ENCODE measurements at regions not wholly inside any gene's neighbourhood (a gene's known extent, or its start where the extent isn't known, plus 50 kb on each side); places are given as distances from the start of the nearest gene placed in this dataset.
"Not testable (repeated sequence)": the region's sequence is repeated elsewhere in the genome, so short reads cannot be mapped to it uniquely, and the experiment has no call there.

DNA sequence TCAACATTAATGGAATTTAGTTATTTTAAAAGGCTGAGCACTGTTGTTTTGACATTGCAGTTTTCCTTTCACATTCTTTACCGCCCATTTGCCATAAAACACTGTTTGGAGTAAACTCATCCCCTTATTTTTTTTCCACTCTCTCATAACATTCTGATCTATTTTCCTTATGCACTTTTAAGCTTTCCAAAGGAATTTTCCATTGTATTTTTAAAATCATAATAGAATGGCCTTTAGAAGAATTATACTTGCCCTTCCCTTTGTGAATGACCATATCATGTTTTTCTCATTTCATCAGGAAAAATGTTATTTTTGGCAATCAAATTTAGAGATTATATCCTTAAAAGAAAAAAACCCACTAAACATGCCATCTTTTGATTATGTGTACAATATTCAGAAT, 1074.2 kb downstream of the STIM2 start:
- H3K9ac ChIP-seq (ENCODE audit: low read depth, low read length), result no peak overlapping the region
- H3K4me1 ChIP-seq (ENCODE audit: insufficient read depth, low read length), result no peaks in the 10 kb centered on the region; the same call in 1 of the 2 replicates
- no peak overlapping the region for H3K27ac ChIP-seq (ENCODE audit: low read length)
- H3K9me3 ChIP-seq (ENCODE audit: insufficient read depth, low read depth, low read length), result no peaks in the 10 kb centered on the region
- no peak overlapping the region for H3K4me3 ChIP-seq (ENCODE audit: low read length)
- H3K27me3 ChIP-seq (ENCODE audit: insufficient read depth, low read length), result no peaks in the 10 kb centered on the region
- no peaks in the 10 kb centered on the region for H3K36me3 ChIP-seq (ENCODE audit: insufficient read depth, low read depth, low read length)

GRCh38 chr4:27946799-27947198, 1086.2 kb downstream of the STIM2 start:
- no peak overlapping the region for H3K27ac ChIP-seq (ENCODE audit: low read length)
- no peaks in the 10 kb centered on the region for H3K36me3 ChIP-seq (ENCODE audit: insufficient read depth, low read depth, low read length)
- H3K4me1 ChIP-seq (ENCODE audit: insufficient read depth, low read length), result no peaks in the 10 kb centered on the region
- no peaks in the 10 kb centered on the region for H3K27me3 ChIP-seq (ENCODE audit: insufficient read depth, low read length)
- no peak overlapping the region for H3K9ac ChIP-seq (ENCODE audit: low read depth, low read length)
- no peak overlapping the region for H3K4me3 ChIP-seq (ENCODE audit: low read length)
- H3K9me3 ChIP-seq (ENCODE audit: insufficient read depth, low read depth, low read length), result no peaks in the 10 kb centered on the region

- Histone ChIP-seq H3K4me3 (ENCODE audit: low read length) (no peak overlapping the region), H3K4me1 (ENCODE audit: insufficient read depth, low read length) (no peaks in the 10 kb centered on the region), H3K9ac (ENCODE audit: low read depth, low read length) (no peak overlapping the region), H3K9me3 (ENCODE audit: insufficient read depth, low read depth, low read length) (no peaks in the 10 kb centered on the region), H3K27ac (ENCODE audit: low read length) (no peak overlapping the region), H3K36me3 (ENCODE audit: insufficient read depth, low read depth, low read length) (no peaks in the 10 kb centered on the region), H3K27me3 (ENCODE audit: insufficient read depth, low read length) (no peaks in the 10 kb centered on the region)
Observed at GRCh38 chr4:27947302-27947701, 1086.7 kb downstream of the STIM2 start.

GRCh38 chr4:27964095-27964494, 1103.5 kb downstream of the STIM2 start:
- Histone ChIP-seq H3K27me3 (ENCODE audit: insufficient read depth, low read length) (no peaks in the 10 kb centered on the region), H3K9me3 (ENCODE audit: insufficient read depth, low read depth, low read length) (no peaks in the 10 kb centered on the region), H3K4me3 (ENCODE audit: low read length) (no peak overlapping the region), H3K4me1 (ENCODE audit: insufficient read depth, low read length) (peaks cover 3% of the 10 kb centered on the region; the same call in 1 of the 2 replicates), H3K27ac (ENCODE audit: low read length) (no peak overlapping the region), H3K9ac (ENCODE audit: low read depth, low read length) (no peak overlapping the region), H3K36me3 (ENCODE audit: insufficient read depth, low read depth, low read length) (no peaks in the 10 kb centered on the region)

- H3K9ac ChIP-seq (ENCODE audit: low read depth, low read length), result no peak overlapping the region
- H3K4me1 ChIP-seq (ENCODE audit: insufficient read depth, low read length), result peaks cover 10% of the 10 kb centered on the region; the same call in 1 of the 2 replicates
- no peak overlapping the region for H3K27ac ChIP-seq (ENCODE audit: low read length)
- no peaks in the 10 kb centered on the region for H3K36me3 ChIP-seq (ENCODE audit: insufficient read depth, low read depth, low read length)
- H3K4me3 ChIP-seq (ENCODE audit: low read length), result no peak overlapping the region
- no peaks in the 10 kb centered on the region for H3K9me3 ChIP-seq (ENCODE audit: insufficient read depth, low read depth, low read length)
- no peaks in the 10 kb centered on the region for H3K27me3 ChIP-seq (ENCODE audit: insufficient read depth, low read length)
Observed at GRCh38 chr4:27966664-27967063, 1106.0 kb downstream of the STIM2 start.

- Histone ChIP-seq H3K4me1 (ENCODE audit: insufficient read depth, low read length) (peaks cover 10% of the 10 kb centered on the region; the same call in 1 of the 2 replicates), H3K36me3 (ENCODE audit: insufficient read depth, low read depth, low read length) (no peaks in the 10 kb centered on the region)
Observed at GRCh38 chr4:27973056-27973455, 1112.4 kb downstream of the STIM2 start.

DNA sequence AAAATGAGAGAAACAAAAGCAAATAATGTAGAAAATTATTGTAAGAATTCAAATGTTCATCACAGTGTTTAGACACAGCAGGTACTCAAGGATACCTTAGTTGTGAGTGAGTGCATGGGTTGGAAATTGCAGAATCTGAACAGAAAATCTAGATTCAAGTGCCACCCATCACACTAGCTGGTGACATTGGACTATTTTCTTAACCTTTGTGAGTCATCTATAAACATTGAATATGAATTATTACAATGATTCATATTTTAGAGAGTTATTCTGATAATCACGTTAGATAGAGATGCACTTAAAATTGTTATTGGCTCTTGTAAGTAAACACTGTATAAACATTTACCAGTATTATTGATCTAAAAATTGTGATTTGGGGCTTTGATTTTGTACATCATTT, 1113.1 kb downstream of the STIM2 start:
- Histone ChIP-seq H3K4me3 (ENCODE audit: low read length) (no peak overlapping the region), H3K9ac (ENCODE audit: low read depth, low read length) (no peak overlapping the region), H3K27ac (ENCODE audit: low read length) (no peak overlapping the region), H3K4me1 (ENCODE audit: insufficient read depth, low read length) (peaks cover 10% of the 10 kb centered on the region; the same call in 1 of the 2 replicates), H3K9me3 (ENCODE audit: insufficient read depth, low read depth, low read length) (no peaks in the 10 kb centered on the region), H3K27me3 (ENCODE audit: insufficient read depth, low read length) (no peaks in the 10 kb centered on the region), H3K36me3 (ENCODE audit: insufficient read depth, low read depth, low read length) (no peaks in the 10 kb centered on the region)

More at GRCh38 chr4:27973056-27973455, 1112.4 kb downstream of the STIM2 start:
- Histone ChIP-seq H3K9me3 (ENCODE audit: insufficient read depth, low read depth, low read length) (no peaks in the 10 kb centered on the region), H3K9ac (ENCODE audit: low read depth, low read length) (no peak overlapping the region), H3K27ac (ENCODE audit: low read length) (no peak overlapping the region), H3K27me3 (ENCODE audit: insufficient read depth, low read length) (no peaks in the 10 kb centered on the region), H3K4me3 (ENCODE audit: low read length) (no peak overlapping the region)

GRCh38 chr4:27974339-27974738, 1113.7 kb downstream of the STIM2 start:
- Histone ChIP-seq H3K4me1 (ENCODE audit: insufficient read depth, low read length) (peaks cover 4% of the 10 kb centered on the region; the same call in 1 of the 2 replicates), H3K27me3 (ENCODE audit: insufficient read depth, low read length) (no peaks in the 10 kb centered on the region), H3K9ac (ENCODE audit: low read depth, low read length) (no peak overlapping the region), H3K4me3 (ENCODE audit: low read length) (no peak overlapping the region), H3K9me3 (ENCODE audit: insufficient read depth, low read depth, low read length) (no peaks in the 10 kb centered on the region), H3K36me3 (ENCODE audit: insufficient read depth, low read depth, low read length) (no peaks in the 10 kb centered on the region), H3K27ac (ENCODE audit: low read length) (no peak overlapping the region)

DNA sequence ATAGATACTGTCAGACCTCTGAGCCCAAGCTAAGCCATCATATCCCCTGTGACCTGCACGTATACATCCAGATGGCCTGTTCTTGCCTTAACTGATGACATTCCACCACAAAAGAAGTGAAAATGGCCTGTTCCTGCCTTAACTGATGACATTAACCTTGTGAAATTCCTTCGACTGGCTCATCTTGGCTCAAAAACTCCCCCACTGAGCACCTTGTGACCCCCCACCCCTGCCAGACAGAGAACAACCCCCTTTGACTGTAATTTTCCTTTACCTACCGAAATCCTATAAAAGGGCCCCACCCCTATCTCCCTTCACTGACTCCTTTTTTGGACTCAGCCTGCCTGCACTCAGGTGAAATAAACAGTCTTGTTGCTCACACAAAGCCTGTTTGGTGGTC, 1114.2 kb downstream of the STIM2 start:
- not testable (repeated sequence) for H3K9me3 ChIP-seq (ENCODE audit: insufficient read depth, low read depth, low read length); H3K27ac ChIP-seq (ENCODE audit: low read length); H3K4me1 ChIP-seq (ENCODE audit: insufficient read depth, low read length); H3K9ac ChIP-seq (ENCODE audit: low read depth, low read length); H3K36me3 ChIP-seq (ENCODE audit: insufficient read depth, low read depth, low read length); H3K4me3 ChIP-seq (ENCODE audit: low read length); H3K27me3 ChIP-seq (ENCODE audit: insufficient read depth, low read length)

DNA sequence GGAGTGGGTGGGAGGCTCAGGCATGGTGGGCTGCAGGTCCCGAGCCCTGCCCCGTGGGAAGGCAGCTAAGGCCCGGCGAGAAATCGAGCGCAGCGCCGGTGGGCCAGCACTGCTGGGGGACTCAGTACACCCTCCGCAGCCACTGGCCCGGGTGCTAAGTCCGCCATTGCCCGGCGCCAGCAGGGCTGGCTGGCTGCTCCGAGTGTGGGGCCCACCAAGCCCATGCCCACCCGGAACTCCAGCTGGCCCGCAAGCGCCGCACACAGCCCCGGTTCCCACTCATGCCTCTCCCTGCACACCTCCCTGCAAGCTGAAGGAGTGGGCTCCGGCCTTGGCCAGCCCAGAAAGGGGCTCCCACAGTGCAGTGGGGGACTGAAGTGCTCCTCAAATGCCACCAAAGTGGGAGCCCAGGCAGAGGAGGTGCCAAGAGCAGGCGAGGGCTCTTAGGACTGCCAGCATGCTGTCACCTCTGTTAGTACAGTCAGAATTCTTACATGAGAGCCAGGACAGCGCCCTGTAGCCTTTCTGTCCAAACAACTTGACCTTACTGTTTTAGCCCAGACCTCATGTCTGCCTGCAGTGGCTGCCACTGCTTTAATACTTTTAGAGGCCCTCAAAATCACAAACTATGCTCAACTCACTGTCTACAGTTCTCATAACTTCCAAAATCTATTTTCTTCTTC, 1117.9 kb downstream of the STIM2 start:
- H3K27me3 ChIP-seq (ENCODE audit: insufficient read depth, low read length); H3K36me3 ChIP-seq (ENCODE audit: insufficient read depth, low read depth, low read length); H3K27ac ChIP-seq (ENCODE audit: low read length); H3K4me3 ChIP-seq (ENCODE audit: low read length); H3K4me1 ChIP-seq (ENCODE audit: insufficient read depth, low read length); H3K9me3 ChIP-seq (ENCODE audit: insufficient read depth, low read depth, low read length); H3K9ac ChIP-seq (ENCODE audit: low read depth, low read length): not testable (repeated sequence)

DNA sequence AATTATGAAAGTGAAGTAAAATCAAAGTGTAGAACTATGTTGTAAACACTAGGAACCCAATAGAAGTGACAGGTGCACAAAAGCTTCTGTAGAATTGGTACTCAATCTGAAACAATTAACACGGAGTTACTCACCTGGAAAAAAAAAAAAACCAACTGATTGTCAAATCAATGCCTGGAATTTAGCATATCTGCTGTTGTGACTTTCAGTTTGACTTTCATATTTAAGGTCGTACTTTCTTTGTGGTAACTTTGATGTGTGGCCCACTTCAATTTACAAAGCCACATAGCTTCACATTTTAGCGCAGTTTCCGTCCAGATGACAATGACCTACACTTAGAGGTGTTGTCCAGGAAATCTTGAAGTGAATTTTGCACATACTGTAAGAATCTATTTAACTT, 1124.9 kb downstream of the STIM2 start:
- Histone ChIP-seq H3K4me1 (ENCODE audit: insufficient read depth, low read length) (no peaks in the 10 kb centered on the region), H3K9ac (ENCODE audit: low read depth, low read length) (no peak overlapping the region), H3K27ac (ENCODE audit: low read length) (no peak overlapping the region), H3K27me3 (ENCODE audit: insufficient read depth, low read length) (no peaks in the 10 kb centered on the region), H3K4me3 (ENCODE audit: low read length) (no peak overlapping the region), H3K36me3 (ENCODE audit: insufficient read depth, low read depth, low read length) (no peaks in the 10 kb centered on the region), H3K9me3 (ENCODE audit: insufficient read depth, low read depth, low read length) (no peaks in the 10 kb centered on the region)

DNA sequence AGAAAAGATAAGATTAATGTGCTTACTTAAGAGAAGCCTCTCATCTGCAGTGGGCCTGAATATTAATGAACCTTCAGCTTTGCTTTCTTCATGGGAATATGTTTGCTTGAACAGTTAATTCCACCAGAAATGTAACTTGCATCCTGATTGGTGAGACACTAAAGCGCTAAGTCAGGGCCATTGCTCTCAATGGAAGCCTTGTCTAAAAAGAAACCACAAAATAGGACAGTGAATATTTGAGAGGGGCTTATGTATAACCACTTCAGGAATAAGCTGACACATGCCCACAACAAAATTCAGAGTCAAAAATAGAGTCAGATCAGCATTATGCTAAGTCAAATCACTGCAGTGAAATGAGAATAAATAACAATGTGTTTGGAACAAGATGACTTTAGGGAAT, 1125.8 kb downstream of the STIM2 start:
- H3K36me3 ChIP-seq (ENCODE audit: insufficient read depth, low read depth, low read length), result no peaks in the 10 kb centered on the region
- H3K9ac ChIP-seq (ENCODE audit: low read depth, low read length), result no peak overlapping the region
- no peak overlapping the region for H3K27ac ChIP-seq (ENCODE audit: low read length)
- H3K4me1 ChIP-seq (ENCODE audit: insufficient read depth, low read length), result no peaks in the 10 kb centered on the region
- no peaks in the 10 kb centered on the region for H3K27me3 ChIP-seq (ENCODE audit: insufficient read depth, low read length)
- H3K9me3 ChIP-seq (ENCODE audit: insufficient read depth, low read depth, low read length), result no peaks in the 10 kb centered on the region
- no peak overlapping the region for H3K4me3 ChIP-seq (ENCODE audit: low read length)

Data from iPS-20b (cell line).